AG08396 (cell line): ENCODE measurements at regions not wholly inside any gene's neighbourhood (a gene's known extent, or its start where the extent isn't known, plus 50 kb on each side); places are given as distances from the start of the nearest gene placed in this dataset.

Experiments used
- DNase-seq: peaks from one replicate; pipeline ENCODE4 v3.0.0; 2012; ENCODE audit warnings: low spot score, mixed read lengths

GRCh38 chr16:51464996-51465395 lies 313.9 kb upstream of the SALL1 start:
- DNase-seq, result peak; percentile 31

GRCh38 chr16:51461255-51461654 lies 310.2 kb upstream of the SALL1 start:
- DNase-seq, result no peak

- no peak for DNase-seq
Measured at GRCh38 chr16:51458356-51459140, 307.5 kb upstream of the SALL1 start.

GRCh38 chr16:51457775-51458174 lies 306.7 kb upstream of the SALL1 start:
- no peak for DNase-seq

GRCh38 chr16:51455398-51455797 lies 304.3 kb upstream of the SALL1 start:
- no peak for DNase-seq

- DNase-seq, result no peak
Measured at GRCh38 chr16:51453251-51453650, 302.2 kb upstream of the SALL1 start.

- no peak for DNase-seq
Measured at GRCh38 chr16:51450909-51451308, 299.8 kb upstream of the SALL1 start.

- no peak for DNase-seq
Measured at GRCh38 chr16:51450376-51450775, 299.3 kb upstream of the SALL1 start.

GRCh38 chr16:51449441-51449840 lies 298.4 kb upstream of the SALL1 start:
- DNase-seq, result no peak

GRCh38 chr16:51445250-51445649 lies 294.2 kb upstream of the SALL1 start:
- DNase-seq, result no peak

- no peak for DNase-seq
Measured at GRCh38 chr16:51443934-51444333, 292.9 kb upstream of the SALL1 start.

- no peak for DNase-seq
Measured at GRCh38 chr16:51442141-51442870, 291.2 kb upstream of the SALL1 start.

- DNase-seq, result no peak
Measured at GRCh38 chr16:51440131-51440889, 289.2 kb upstream of the SALL1 start.

GRCh38 chr16:51439271-51439670 lies 288.2 kb upstream of the SALL1 start:
- no peak for DNase-seq

- DNase-seq, result no peak
Measured at GRCh38 chr16:51436742-51437141, 285.7 kb upstream of the SALL1 start.

GRCh38 chr16:51434567-51435198 lies 283.6 kb upstream of the SALL1 start:
- no peak for DNase-seq

GRCh38 chr16:51433599-51433998 lies 282.5 kb upstream of the SALL1 start:
- no peak for DNase-seq

GRCh38 chr16:51431517-51432241 lies 280.6 kb upstream of the SALL1 start:
- DNase-seq, result peak; percentile 86

GRCh38 chr16:51430716-51431369 lies 279.8 kb upstream of the SALL1 start:
- DNase-seq, result no peak

- no peak for DNase-seq
Measured at GRCh38 chr16:51429041-51429440, 278.0 kb upstream of the SALL1 start.

- DNase-seq, result no peak
Measured at GRCh38 chr16:51427085-51427484, 276.0 kb upstream of the SALL1 start.
